H1 (cell line): ENCODE measurements at regions not wholly inside any gene's neighbourhood (a gene's known extent, or its start where the extent isn't known, plus 50 kb on each side); places are given as distances from the start of the nearest gene placed in this dataset.

Source experiments
- CTCF ChIA-PET: fragments of 300-600 bp; sonication (Branson Sonifier 250); formaldehyde crosslinking; loops from one replicate; lab custom pipeline; 2021; ENCODE audit not compliant: partially characterized antibody; lab: Charles Lee
- POLR2A ChIA-PET: fragments of 300-600 bp; sonication (Branson Sonifier 250); formaldehyde crosslinking; loops from one replicate; lab custom pipeline; 2021; ENCODE audit warnings: inconsistent platforms; ENCODE audit not compliant: partially characterized antibody; lab: Charles Lee
- DNase-seq, 2 experiments: peaks; one replicate each; pipeline versions ENCODE4 v3.0.0 to v3.0.0-alpha.2; 2010 to 2022; ENCODE audit warnings: low spot score in 2 of 2, low read depth in 1 of 2, mixed read lengths in 1 of 2
- FAIRE-seq: peaks from 2 replicates; lab custom pipeline; 2011; peaks lifted over from hg19 to GRCh38; lab: Jason Lieb, UNC
- H2AFZ ChIP-seq: 2 replicates; pipeline ENCODE4 v1.8.1; 2012; ENCODE audit warnings: low read length, inconsistent platforms
- H2AK5ac ChIP-seq: 2 replicates; pipeline ENCODE4 v1.6.1; 2013; ENCODE audit warnings: low read depth, low read length
- H2BK120ac ChIP-seq: replicated peaks from 2 replicates; pipeline ENCODE3; 2013; ENCODE audit warnings: low read depth, low read length, inconsistent platforms
- H2BK12ac ChIP-seq: 2 replicates; pipeline ENCODE4 v1.6.1; 2013; ENCODE audit warnings: low read depth, low read length
- H2BK15ac ChIP-seq: 2 replicates; pipeline ENCODE4 v1.6.1; 2013; ENCODE audit warnings: low read length
- H2BK20ac ChIP-seq: 2 replicates; pipeline ENCODE4 v1.6.1; 2013; ENCODE audit warnings: low read length
- H2BK5ac ChIP-seq: 2 replicates; pipeline ENCODE4 v1.6.1; 2013; ENCODE audit warnings: low read depth, low read length
- H3K14ac ChIP-seq: 2 replicates; pipeline ENCODE4 v1.6.1; 2013; ENCODE audit warnings: inconsistent platforms; ENCODE audit not compliant: insufficient read length
- H3K18ac ChIP-seq: 2 replicates; pipeline ENCODE4 v1.6.1; 2013; ENCODE audit warnings: low read length; ENCODE audit errors: extremely low read depth
- H3K23ac ChIP-seq: 2 replicates; pipeline ENCODE4 v1.6.1; 2013; ENCODE audit warnings: inconsistent platforms; ENCODE audit not compliant: insufficient read length
- H3K23me2 ChIP-seq: 2 replicates; pipeline ENCODE4 v1.6.1; 2013; ENCODE audit warnings: low read depth, low read length
- H3K27ac ChIP-seq: 2 replicates; pipeline ENCODE4 v1.6.1; 2011; ENCODE audit warnings: low read depth, low read length, inconsistent platforms
- H3K27me3 ChIP-seq, 4 experiments: replicated peaks in 1 of 4; 1 replicate in 1 of 4; 2 replicates in 3 of 4; pipeline versions ENCODE4 v1.6.1 to v1.8.1; 2011 to 2013; ENCODE audit warnings: low read length in 3 of 4, mild to moderate bottlenecking in 3 of 4, inconsistent platforms in 2 of 4, mixed read lengths in 2 of 4, moderate library complexity in 1 of 4; ENCODE audit not compliant: control insufficient read depth in 3 of 4, insufficient read depth in 3 of 4; ENCODE audit errors: extremely low read depth in 1 of 4
- H3K36me3 ChIP-seq, 4 experiments: 2 replicates each; pipeline versions ENCODE4 v1.6.1 to v1.8.1; 2011 to 2013; ENCODE audit warnings: mild to moderate bottlenecking in 4 of 4, low read length in 3 of 4, moderate library complexity in 2 of 4, control low read depth in 1 of 4, inconsistent platforms in 1 of 4; ENCODE audit not compliant: insufficient read depth in 4 of 4, control insufficient read depth in 2 of 4
- H3K4ac ChIP-seq: replicated peaks from 2 replicates; pipeline ENCODE3; 2013; ENCODE audit warnings: low read length, low read depth, mixed read lengths, inconsistent platforms; ENCODE audit not compliant: insufficient read length
- H3K4me1 ChIP-seq, 4 experiments: replicated peaks in 1 of 4; 1 replicate in 1 of 4; 2 replicates in 3 of 4; pipeline versions ENCODE4 v1.6.1 to v1.8.1; 2011 to 2013; ENCODE audit warnings: low read length in 3 of 4, inconsistent platforms in 2 of 4, mixed read lengths in 1 of 4; ENCODE audit not compliant: insufficient read depth in 4 of 4, control insufficient read depth in 3 of 4
- H3K4me2 ChIP-seq, 2 experiments: 2 replicates each; pipeline versions ENCODE4 v1.6.1 to v1.8.1; 2011 to 2013; ENCODE audit warnings: low read depth in 2 of 2, low read length in 2 of 2, control low read depth in 1 of 2, inconsistent platforms in 1 of 2, mild to moderate bottlenecking in 1 of 2; ENCODE audit not compliant: insufficient read depth in 1 of 2
- H3K4me3 ChIP-seq, 4 experiments: fragments of 200-600, 300-600 bp in 1 of 4; sonication (generic), shearing (Covaris generic), sonication (Bioruptor Twin) in 1 of 4; 2 replicates each; pipeline versions ENCODE4 v1.5.1 to v1.8.1; 2011 to 2016; ENCODE audit warnings: low read length in 4 of 4, low read depth in 3 of 4, control low read depth in 2 of 4, inconsistent platforms in 2 of 4, mild to moderate bottlenecking in 2 of 4, mixed read lengths in 1 of 4, moderate library complexity in 1 of 4; ENCODE audit not compliant: insufficient read depth in 2 of 4; ENCODE audit errors: extremely low read depth in 1 of 4
- H3K56ac ChIP-seq: replicated peaks from 2 replicates; pipeline ENCODE3; 2013; ENCODE audit warnings: low read depth, mild to moderate bottlenecking, mixed read lengths, low read length, inconsistent platforms; ENCODE audit not compliant: insufficient read length
- H3K79me1 ChIP-seq: 2 replicates; pipeline ENCODE4 v1.6.1; 2013; ENCODE audit warnings: low read depth, low read length, control low read depth
- H3K79me2 ChIP-seq, 2 experiments: 2 replicates each; pipeline versions ENCODE4 v1.6.1 to v1.8.1; 2012 to 2013; ENCODE audit warnings: low read length in 2 of 2, mild to moderate bottlenecking in 2 of 2, inconsistent platforms in 1 of 2; ENCODE audit not compliant: insufficient read depth in 2 of 2, control insufficient read depth in 1 of 2
- H3K9ac ChIP-seq, 4 experiments: replicated peaks in 1 of 4; 1 replicate in 1 of 4; 2 replicates in 3 of 4; pipeline versions ENCODE4 v1.6.1 to v1.8.1; 2011 to 2013; ENCODE audit warnings: low read depth in 3 of 4, low read length in 3 of 4, control low read depth in 2 of 4, mild to moderate bottlenecking in 2 of 4, moderate library complexity in 2 of 4, inconsistent platforms in 1 of 4; ENCODE audit errors: extremely low read depth in 1 of 4
- H3K9me3 ChIP-seq, 2 experiments: 2 replicates each; pipeline versions ENCODE4 v1.6.1 to v1.8.1; 2012 to 2013; ENCODE audit warnings: mild to moderate bottlenecking in 2 of 2, moderate library complexity in 2 of 2, control low read depth in 1 of 2, inconsistent platforms in 1 of 2, low read depth in 1 of 2, low read length in 1 of 2, mixed read lengths in 1 of 2; ENCODE audit not compliant: insufficient read depth in 2 of 2
- H4K20me1 ChIP-seq, 2 experiments: replicated peaks in 1 of 2; 2 replicates each; pipeline versions ENCODE3 to v1.8.1; 2011 to 2013; ENCODE audit warnings: inconsistent platforms in 2 of 2, low read length in 2 of 2, mild to moderate bottlenecking in 1 of 2; ENCODE audit not compliant: insufficient read depth in 2 of 2, control insufficient read depth in 1 of 2
- H4K5ac ChIP-seq: 2 replicates; pipeline ENCODE4 v1.6.1; 2013; ENCODE audit warnings: low read length, low read depth, mixed read lengths, inconsistent platforms; ENCODE audit not compliant: insufficient read length
- H4K8ac ChIP-seq: 2 replicates; pipeline ENCODE4 v1.8.0; 2013; ENCODE audit warnings: mild to moderate bottlenecking, moderate library complexity, low read length, inconsistent platforms; ENCODE audit not compliant: insufficient read depth; ENCODE audit errors: extremely low read depth
- H4K91ac ChIP-seq: replicated peaks from 2 replicates; pipeline ENCODE3; 2013; ENCODE audit warnings: low read length, mixed read lengths, inconsistent platforms; ENCODE audit not compliant: insufficient read length
- EGR1 ChIP-seq: IDR thresholded peaks from 2 replicates; pipeline ENCODE4 v1.6.1; 2011; ENCODE audit warnings: low read depth, low read length, borderline replicate concordance
- EZH2 ChIP-seq: fragments of 200-600 bp; sonication (generic); IDR thresholded peaks from 2 replicates; pipeline ENCODE4 v1.7.1; 2012; ENCODE audit warnings: low read depth, mild to moderate bottlenecking, moderate library complexity, low read length, inconsistent platforms; ENCODE audit not compliant: severe bottlenecking
- KDM4A ChIP-seq: IDR thresholded peaks from one replicate; pipeline ENCODE4 v1.7.1; 2012; ENCODE audit warnings: low read depth, mild to moderate bottlenecking, moderate library complexity, low read length, inconsistent platforms; ENCODE audit not compliant: severe bottlenecking
- RFX5 ChIP-seq: IDR thresholded peaks from 2 replicates; pipeline ENCODE4 v1.6.1; 2011; ENCODE audit warnings: low read depth, low read length, improper control_type of control experiment, borderline replicate concordance
- SRF ChIP-seq: IDR thresholded peaks from 2 replicates; pipeline ENCODE4 v1.6.1; 2011; ENCODE audit warnings: mild to moderate bottlenecking, low read depth, low read length, moderate library complexity
- TAF7 ChIP-seq: optimal IDR thresholded peaks from 2 replicates; pipeline ENCODE3; 2011; ENCODE audit warnings: low read depth, mild to moderate bottlenecking, inconsistent platforms, low read length, moderate library complexity, borderline replicate concordance
- TEAD4 ChIP-seq: IDR thresholded peaks from 2 replicates; pipeline ENCODE4 v1.6.1; 2012; ENCODE audit warnings: low read depth, low read length, inconsistent platforms, mixed read lengths
- WGBS, 2 experiments: shearing (Covaris generic) in 1 of 2; methylation state at CpG; one replicate each; pipeline versions ENCODE4 v1.1.6 to v1.1.7; 2013 to 2015; ENCODE audit warnings: low lambda C conversion rate in 2 of 2, mixed read lengths in 2 of 2, inconsistent platforms in 1 of 2, low coverage in 1 of 2, missing lambda C conversion rate in 1 of 2; ENCODE audit not compliant: insufficient replicate concordance in 2 of 2, insufficient coverage in 1 of 2, insufficient read length in 1 of 2; ENCODE audit errors: extremely low coverage in 1 of 2, missing lambda C conversion rate in 1 of 2; 5-methylcytosine and 5-hydroxymethylcytosine counted together
- TF ChIP-seq, protein P1 (sequence below): IDR thresholded peaks from 2 replicates; pipeline ENCODE4 v1.6.1; 2012; ENCODE audit warnings: low read length, inconsistent platforms
- TF ChIP-seq, protein P2 (sequence below): IDR thresholded peaks from 2 replicates; pipeline ENCODE4 v1.6.1; 2012; ENCODE audit warnings: inconsistent platforms

GRCh38 chr21:15306271-15306670 lies 241.5 kb upstream of the NRIP1 start:
- no peak overlapping the region for H2BK5ac ChIP-seq
- no peak for FAIRE-seq
- no peak overlapping the region for H4K8ac ChIP-seq
- no peaks in the 10 kb centered on the region for H4K20me1 ChIP-seq
- H2BK12ac ChIP-seq = no peak overlapping the region
- no peak overlapping the region for H2AK5ac ChIP-seq
- H3K9ac ChIP-seq = no peak overlapping the region
- DNase-seq = no peak
- H2AFZ ChIP-seq = no peak overlapping the region
- H3K14ac ChIP-seq = no peak overlapping the region
- H3K56ac ChIP-seq = no peak overlapping the region
- no peak overlapping the region for H3K27ac ChIP-seq
- no peak overlapping the region for H2BK120ac ChIP-seq
- H3K4ac ChIP-seq = no peak overlapping the region
- 89% methylated on average over 2 of the region's 2 CpGs; no CpG with 5 or more reads in 1 of the 2 experiments for WGBS, 2 experiments
- H3K18ac ChIP-seq = no peak overlapping the region
- H3K23me2 ChIP-seq = no peaks in the 10 kb centered on the region
- H4K91ac ChIP-seq = no peak overlapping the region
- no peaks in the 10 kb centered on the region for H3K27me3 ChIP-seq
- H3K23ac ChIP-seq = no peak overlapping the region
- no peak overlapping the region for H4K5ac ChIP-seq
- TF ChIP-seq KDM4A = no peak
- TF ChIP-seq TAF7 = no peak
- no peak for TF ChIP-seq SRF
- no peak for TF ChIP-seq TEAD4
- TF ChIP-seq, protein P1, sequence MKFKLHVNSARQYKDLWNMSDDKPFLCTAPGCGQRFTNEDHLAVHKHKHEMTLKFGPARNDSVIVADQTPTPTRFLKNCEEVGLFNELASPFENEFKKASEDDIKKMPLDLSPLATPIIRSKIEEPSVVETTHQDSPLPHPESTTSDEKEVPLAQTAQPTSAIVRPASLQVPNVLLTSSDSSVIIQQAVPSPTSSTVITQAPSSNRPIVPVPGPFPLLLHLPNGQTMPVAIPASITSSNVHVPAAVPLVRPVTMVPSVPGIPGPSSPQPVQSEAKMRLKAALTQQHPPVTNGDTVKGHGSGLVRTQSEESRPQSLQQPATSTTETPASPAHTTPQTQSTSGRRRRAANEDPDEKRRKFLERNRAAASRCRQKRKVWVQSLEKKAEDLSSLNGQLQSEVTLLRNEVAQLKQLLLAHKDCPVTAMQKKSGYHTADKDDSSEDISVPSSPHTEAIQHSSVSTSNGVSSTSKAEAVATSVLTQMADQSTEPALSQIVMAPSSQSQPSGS = no peak
- TF ChIP-seq RFX5 = no peak
- TF ChIP-seq EGR1 = no peak
- TF ChIP-seq, protein P2, sequence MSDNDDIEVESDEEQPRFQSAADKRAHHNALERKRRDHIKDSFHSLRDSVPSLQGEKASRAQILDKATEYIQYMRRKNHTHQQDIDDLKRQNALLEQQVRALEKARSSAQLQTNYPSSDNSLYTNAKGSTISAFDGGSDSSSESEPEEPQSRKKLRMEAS = no peak
- TF ChIP-seq EZH2 = no peak
- ChIA-PET POLR2A (no interaction called here), CTCF (no interaction called here)
- no peak overlapping the region for H2BK15ac ChIP-seq
- peaks cover 1 to 6% of the 10 kb centered on the region in 2 experiments; a peak in 1 of 4 replicates for H3K9me3 ChIP-seq
- H3K4me3 ChIP-seq = no peak overlapping the region
- H3K79me1 ChIP-seq = no peaks in the 10 kb centered on the region
- H2BK20ac ChIP-seq = no peak overlapping the region
- no peaks in the 10 kb centered on the region for H3K36me3 ChIP-seq
- no peaks in the 10 kb centered on the region; a peak in 2 of 7 replicates for H3K4me1 ChIP-seq
- no peaks in the 10 kb centered on the region for H3K79me2 ChIP-seq
- no peak overlapping the region for H3K4me2 ChIP-seq
